ENCODE measurements at regions not wholly inside any gene's neighbourhood (a gene's known extent, or its start where the extent isn't known, plus 50 kb on each side); places are given as distances from the start of the nearest gene placed in this dataset.

- Histone ChIP-seq H3K27ac (no peak overlapping the region), H2AFZ (no peak overlapping the region)
These were observed 1576.5 kb downstream of the EFNA5 start for GRCh38 chr5:106094204-106094607.

GRCh38 chr5:106093134-106093533, 1577.6 kb downstream of the EFNA5 start:
- no peaks in the 10 kb centered on the region for H3K27me3 ChIP-seq
- no peaks in the 10 kb centered on the region for H3K9me2 ChIP-seq (replicated peaks; ENCODE audit: insufficient read depth)
- WGBS (ENCODE audit: low lambda C conversion rate, missing lambda C conversion rate): 93% methylated on average over 1 of the region's 1 CpG
- H3K4me3 ChIP-seq: no peak overlapping the region
- H3K9me3 ChIP-seq (ENCODE audit: low read depth): no peaks in the 10 kb centered on the region
- H3K4me1 ChIP-seq (ENCODE audit: insufficient read depth): no peaks in the 10 kb centered on the region
- no peak overlapping the region for H3K27ac ChIP-seq
- no peak overlapping the region for H3K4me2 ChIP-seq
- no peak overlapping the region for H2AFZ ChIP-seq
- H3K79me2 ChIP-seq: no peaks in the 10 kb centered on the region
- no peak for DNase-seq (ENCODE audit: low spot score)
- H3K36me3 ChIP-seq (replicated peaks; ENCODE audit: insufficient read depth, low read depth): no peaks in the 10 kb centered on the region
- H4K20me1 ChIP-seq (ENCODE audit: insufficient read depth, poor library complexity, severe bottlenecking): no peaks in the 10 kb centered on the region
- TF ChIP-seq EZH2phosphoT487 (IDR thresholded peaks at IDR 0.05; ENCODE audit: low read depth, severe bottlenecking, unreplicated experiment): no peak
- no peak for TF ChIP-seq CTCF (IDR thresholded peaks at IDR 0.05; ENCODE audit: poor library complexity)
- TF ChIP-seq EZH2 (IDR thresholded peaks at IDR 0.05; ENCODE audit: borderline replicate concordance): no peak

More at GRCh38 chr5:106094204-106094607, 1576.5 kb downstream of the EFNA5 start:
- Histone ChIP-seq H3K4me3 (no peak overlapping the region), H3K4me1 (ENCODE audit: insufficient read depth) (no peaks in the 10 kb centered on the region), H3K4me2 (peak overlapping the region; percentile 6), H3K9me2 (replicated peaks; ENCODE audit: insufficient read depth) (no peaks in the 10 kb centered on the region), H3K79me2 (no peaks in the 10 kb centered on the region), H3K27me3 (no peaks in the 10 kb centered on the region), H3K36me3 (replicated peaks; ENCODE audit: insufficient read depth, low read depth) (no peaks in the 10 kb centered on the region), H4K20me1 (ENCODE audit: insufficient read depth, poor library complexity, severe bottlenecking) (no peaks in the 10 kb centered on the region), H3K9me3 (ENCODE audit: low read depth) (no peaks in the 10 kb centered on the region)
- TF ChIP-seq EZH2 (IDR thresholded peaks at IDR 0.05; ENCODE audit: borderline replicate concordance) (no peak), EZH2phosphoT487 (IDR thresholded peaks at IDR 0.05; ENCODE audit: low read depth, severe bottlenecking, unreplicated experiment) (no peak), CTCF (IDR thresholded peaks at IDR 0.05; ENCODE audit: poor library complexity) (no peak)
- DNase-seq (ENCODE audit: low spot score): peak; percentile 69
- WGBS (ENCODE audit: low lambda C conversion rate, missing lambda C conversion rate): 49% methylated on average over 4 of the region's 4 CpGs

GRCh38 chr5:106092455-106092854, 1578.3 kb downstream of the EFNA5 start:
- 77% methylated on average over 1 of the region's 1 CpG for WGBS (ENCODE audit: low lambda C conversion rate, missing lambda C conversion rate)
- H3K4me1 ChIP-seq (ENCODE audit: insufficient read depth): no peaks in the 10 kb centered on the region
- no peak for DNase-seq (ENCODE audit: low spot score)
- H2AFZ ChIP-seq: no peak overlapping the region
- TF ChIP-seq EZH2 (IDR thresholded peaks at IDR 0.05; ENCODE audit: borderline replicate concordance): no peak
- no peak for TF ChIP-seq CTCF (IDR thresholded peaks at IDR 0.05; ENCODE audit: poor library complexity)
- TF ChIP-seq EZH2phosphoT487 (IDR thresholded peaks at IDR 0.05; ENCODE audit: low read depth, severe bottlenecking, unreplicated experiment): no peak
- no peak overlapping the region for H3K27ac ChIP-seq
- no peak overlapping the region for H3K4me2 ChIP-seq
- no peaks in the 10 kb centered on the region for H4K20me1 ChIP-seq (ENCODE audit: insufficient read depth, poor library complexity, severe bottlenecking)
- no peaks in the 10 kb centered on the region for H3K27me3 ChIP-seq
- no peaks in the 10 kb centered on the region for H3K9me2 ChIP-seq (replicated peaks; ENCODE audit: insufficient read depth)
- no peaks in the 10 kb centered on the region for H3K36me3 ChIP-seq (replicated peaks; ENCODE audit: insufficient read depth, low read depth)
- H3K4me3 ChIP-seq: no peak overlapping the region
- no peaks in the 10 kb centered on the region for H3K9me3 ChIP-seq (ENCODE audit: low read depth)
- H3K79me2 ChIP-seq: no peaks in the 10 kb centered on the region

GRCh38 chr5:106089073-106089472, 1581.7 kb downstream of the EFNA5 start:
- Histone ChIP-seq H3K27me3 (no peaks in the 10 kb centered on the region), H3K4me2 (no peak overlapping the region), H3K79me2 (no peaks in the 10 kb centered on the region), H3K4me1 (ENCODE audit: insufficient read depth) (no peaks in the 10 kb centered on the region), H3K27ac (no peak overlapping the region), H4K20me1 (ENCODE audit: insufficient read depth, poor library complexity, severe bottlenecking) (no peaks in the 10 kb centered on the region), H3K4me3 (no peak overlapping the region), H3K36me3 (replicated peaks; ENCODE audit: insufficient read depth, low read depth) (no peaks in the 10 kb centered on the region), H3K9me2 (replicated peaks; ENCODE audit: insufficient read depth) (no peaks in the 10 kb centered on the region), H2AFZ (no peak overlapping the region), H3K9me3 (ENCODE audit: low read depth) (no peaks in the 10 kb centered on the region)
- DNase-seq (ENCODE audit: low spot score): no peak
- TF ChIP-seq EZH2phosphoT487 (IDR thresholded peaks at IDR 0.05; ENCODE audit: low read depth, severe bottlenecking, unreplicated experiment) (no peak), EZH2 (IDR thresholded peaks at IDR 0.05; ENCODE audit: borderline replicate concordance) (no peak), CTCF (IDR thresholded peaks at IDR 0.05; ENCODE audit: poor library complexity) (no peak)
